Endothelial cell of umbilical vein (primary cell): ENCODE measurements at regions not wholly inside any gene's neighbourhood (a gene's known extent, or its start where the extent isn't known, plus 50 kb on each side); places are given as distances from the start of the nearest gene placed in this dataset.

Source experiments
- BruUV-seq: library from RNA; stranded (reverse); fragments of 400-500 nt; replicated peaks from 2 replicates; lab custom pipeline; 2021; lab: Mats Ljungman, UMichigan
- CTCF ChIA-PET: fragments of 300-600, 350-600 bp; sonication (Branson Sonifier 250); formaldehyde crosslinking; loops from one replicate; lab custom pipeline; 2021; ENCODE audit warnings: antibody characterized with exemption, inconsistent platforms; lab: Charles Lee
- POLR2A ChIA-PET: fragments of 300-600, 350-600 bp; sonication (Branson Sonifier 250); formaldehyde crosslinking; loops from one replicate; lab custom pipeline; 2021; ENCODE audit warnings: antibody characterized with exemption, inconsistent platforms; lab: Charles Lee
- DNase-seq: peaks from one replicate; pipeline ENCODE4 v3.0.0-alpha.2; 2011; ENCODE audit warnings: low read depth, low spot score
- FAIRE-seq: peaks from 2 replicates; lab custom pipeline; 2011; peaks lifted over from hg19 to GRCh38; lab: Jason Lieb, UNC
- H2AFZ ChIP-seq: 2 replicates; pipeline ENCODE4 v1.6.0; 2012; ENCODE audit warnings: low read depth, low read length, control low read depth, inconsistent platforms
- H3K27ac ChIP-seq: 2 replicates; pipeline ENCODE4 v1.5.1; 2011; ENCODE audit warnings: low read depth, mild to moderate bottlenecking, control low read depth, low read length, moderate library complexity; ENCODE audit not compliant: insufficient read depth
- H3K27me3 ChIP-seq, 2 experiments: 2 replicates each; pipeline versions ENCODE4 v1.6.0 to v1.6.1; 2011; ENCODE audit warnings: low read length in 2 of 2, mixed read lengths in 1 of 2; ENCODE audit not compliant: control insufficient read depth in 2 of 2, insufficient read depth in 2 of 2
- H3K36me3 ChIP-seq, 2 experiments: 2 replicates in 1 of 2; 3 replicates in 1 of 2; pipeline ENCODE4 v1.5.1; 2011; ENCODE audit warnings: low read length in 2 of 2, mild to moderate bottlenecking in 1 of 2, moderate library complexity in 1 of 2; ENCODE audit not compliant: control insufficient read depth in 2 of 2, insufficient read depth in 2 of 2; ENCODE audit errors: extremely low read depth in 1 of 2
- H3K4me1 ChIP-seq: 3 replicates; pipeline ENCODE4 v1.5.1; 2011; ENCODE audit warnings: mild to moderate bottlenecking, low read length; ENCODE audit not compliant: control insufficient read depth, insufficient read depth; ENCODE audit errors: extremely low read depth
- H3K4me2 ChIP-seq: 2 replicates; pipeline ENCODE4 v1.6.1; 2011; ENCODE audit warnings: low read length, control low read depth, mixed read lengths; ENCODE audit not compliant: insufficient read depth
- H3K4me3 ChIP-seq, 3 experiments: fragments of 200-600 bp in 1 of 3; sonication (generic), shearing (Covaris generic) in 1 of 3; replicated peaks in 1 of 3; 2 replicates each; pipeline ENCODE4 v1.5.1; 2011 to 2016; ENCODE audit warnings: control low read depth in 3 of 3, low read length in 3 of 3, mild to moderate bottlenecking in 2 of 3, inconsistent platforms in 1 of 3, low read depth in 1 of 3, moderate library complexity in 1 of 3; ENCODE audit not compliant: insufficient read depth in 1 of 3
- H3K79me2 ChIP-seq: 2 replicates; pipeline ENCODE4 v1.6.0; 2012; ENCODE audit warnings: low read length, inconsistent platforms; ENCODE audit not compliant: control insufficient read depth, insufficient read depth
- H3K9ac ChIP-seq: replicated peaks from 2 replicates; pipeline ENCODE3; 2011; ENCODE audit warnings: low read length, control low read depth; ENCODE audit not compliant: insufficient read depth; ENCODE audit errors: extremely low read depth
- H3K9me1 ChIP-seq: replicated peaks from 3 replicates; pipeline ENCODE4 v1.6.0; 2011; ENCODE audit warnings: mild to moderate bottlenecking, low read length; ENCODE audit not compliant: control insufficient read depth, insufficient read depth; ENCODE audit errors: extremely low read depth
- H3K9me3 ChIP-seq: replicated peaks from 2 replicates; pipeline ENCODE4 v1.5.1; 2012; ENCODE audit warnings: low read length, inconsistent platforms; ENCODE audit not compliant: control insufficient read depth, insufficient read depth
- H4K20me1 ChIP-seq: replicated peaks from 2 replicates; pipeline ENCODE3; 2011; ENCODE audit warnings: mild to moderate bottlenecking, low read length; ENCODE audit not compliant: control insufficient read depth, insufficient read depth; ENCODE audit errors: extremely low read depth
- CTCF ChIP-seq, 2 donors: IDR thresholded peaks; 1 replicate in 1 of 2; 2 replicates in 1 of 2; pipeline ENCODE4 v1.5.1; 2011; ENCODE audit warnings: low read length in 2 of 2, mild to moderate bottlenecking in 2 of 2, moderate library complexity in 2 of 2, control low read depth in 1 of 2, inconsistent platforms in 1 of 2, low read depth in 1 of 2; ENCODE audit not compliant: insufficient read depth in 1 of 2; ENCODE audit errors: extremely low read depth in 1 of 2
- EZH2 ChIP-seq: IDR thresholded peaks from 2 replicates; pipeline ENCODE4 v1.6.1; 2012; ENCODE audit warnings: borderline replicate concordance, low read depth, mild to moderate bottlenecking, moderate library complexity, low read length, inconsistent platforms; ENCODE audit not compliant: severe bottlenecking
- FOS ChIP-seq: IDR thresholded peaks from 2 replicates; pipeline ENCODE4 v1.6.1; 2011; ENCODE audit warnings: mild to moderate bottlenecking, low read length, moderate library complexity, borderline replicate concordance; ENCODE audit not compliant: insufficient read depth
- GATA2 ChIP-seq: IDR thresholded peaks from 2 replicates; pipeline ENCODE4 v1.7.0; 2011; ENCODE audit warnings: low read depth, mild to moderate bottlenecking, moderate library complexity, mixed read lengths, low read length; ENCODE audit not compliant: insufficient read length, insufficient read depth
- JUN ChIP-seq: IDR thresholded peaks from 2 replicates; pipeline ENCODE4 v1.6.1; 2011; ENCODE audit warnings: borderline replicate concordance, low read depth; ENCODE audit not compliant: insufficient read length, insufficient read depth
- MYC ChIP-seq: IDR thresholded peaks from one replicate; pipeline ENCODE4 v1.6.1; 2011; ENCODE audit warnings: mild to moderate bottlenecking, low read depth, low read length
- POLR2A ChIP-seq: IDR thresholded peaks from 2 replicates; pipeline ENCODE4 v1.6.1; 2012; ENCODE audit warnings: low read depth, mild to moderate bottlenecking, control low read depth, low read length
- POLR2AphosphoS5 ChIP-seq: IDR thresholded peaks from 2 replicates; pipeline ENCODE4 v1.6.1; 2012; ENCODE audit warnings: low read depth, mild to moderate bottlenecking, control low read depth, low read length, moderate library complexity; ENCODE audit not compliant: insufficient read depth
- dilution Hi-C: fragments of 300-500 bp; cut with MboI; formaldehyde crosslinking; loops from one replicate; pipeline ENCODE4 v1.15.0; 2019; ENCODE audit warnings: low sequenced_read_pairs; ENCODE audit not compliant: extremely low pct_ligation_motif_present
- intact Hi-C: fragments of 100-400 bp; cut with micrococcal nuclease; formaldehyde crosslinking; loops from one replicate; pipeline ENCODE4 v1.10.0; 2022
- TF ChIP-seq, protein P1 (sequence below): IDR thresholded peaks from 2 replicates; pipeline ENCODE4 v1.6.1; 2011; ENCODE audit not compliant: insufficient read depth, insufficient read length

DNA sequence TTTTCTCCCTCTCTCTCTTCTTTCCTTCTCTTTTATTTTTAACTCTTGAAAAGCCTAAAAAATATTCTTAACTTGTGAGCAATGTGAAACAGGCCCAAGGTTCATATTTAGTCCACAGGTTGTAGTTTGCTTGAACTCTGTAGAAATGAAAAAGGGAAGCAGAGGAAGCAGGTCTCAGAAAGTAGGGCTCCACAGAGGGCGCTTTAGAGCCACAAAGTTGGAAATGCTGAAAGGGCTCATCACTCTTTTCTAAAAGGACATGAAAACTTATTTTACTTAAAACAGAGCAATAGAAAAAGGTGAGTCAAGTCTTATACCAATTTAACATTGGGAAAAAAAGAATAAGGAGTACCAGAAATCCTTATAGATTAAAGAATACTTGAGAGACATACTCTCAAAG, 247.0 kb downstream of the USP25 start:
- H3K27ac ChIP-seq: no peak overlapping the region
- no peaks in the 10 kb centered on the region for H3K4me1 ChIP-seq
- no TSS peak for BruUV-seq
- H3K4me2 ChIP-seq: no peak overlapping the region
- POLR2A ChIA-PET: no interaction called here
- dilution Hi-C loops: no loop called here
- H3K9me1 ChIP-seq: no peaks in the 10 kb centered on the region
- no peaks in the 10 kb centered on the region for H3K36me3 ChIP-seq
- no peak overlapping the region for H2AFZ ChIP-seq
- no peaks in the 10 kb centered on the region for H4K20me1 ChIP-seq
- DNase-seq (peak; percentile 45), FAIRE-seq (peak; percentile 80)
- CTCF ChIA-PET: interaction anchor here (0.6 to 1.3 kb wide), 11 partner anchors 10 to 366 kb away, joined by 3 to 5 read pairs (median 3); no protein-coding TSS in a partner anchor
- H3K27me3 ChIP-seq: no peaks in the 10 kb centered on the region
- TF ChIP-seq POLR2A: no peak
- no peak for TF ChIP-seq EZH2
- no peak for TF ChIP-seq POLR2AphosphoS5
- TF ChIP-seq CTCF (IDR thresholded peaks at IDR 0.05; ENCODE audit: extremely low read depth in 1 of 2, insufficient read depth in 1 of 2, low read depth in 1 of 2, low read length in 2 of 2): peak; percentile 22 to 43
- H3K79me2 ChIP-seq: no peaks in the 10 kb centered on the region
- no peaks in the 10 kb centered on the region for H3K9me3 ChIP-seq
- no peak overlapping the region for H3K9ac ChIP-seq
- H3K4me3 ChIP-seq: no peak overlapping the region
- intact Hi-C loops: no loop called here

GRCh38 chr21:15978215-15978738, 248.5 kb downstream of the USP25 start:
- FAIRE-seq: no peak
- Histone ChIP-seq H2AFZ (peak overlapping the region; percentile 31), H4K20me1 (no peaks in the 10 kb centered on the region), H3K4me1 (no peaks in the 10 kb centered on the region), H3K4me2 (no peak overlapping the region), H3K9ac (no peak overlapping the region), H3K9me1 (no peaks in the 10 kb centered on the region), H3K36me3 (no peaks in the 10 kb centered on the region), H3K4me3 (no peak overlapping the region), H3K79me2 (no peaks in the 10 kb centered on the region), H3K27ac (no peak overlapping the region), H3K27me3 (no peaks in the 10 kb centered on the region), H3K9me3 (no peaks in the 10 kb centered on the region)
- DNase-seq: no peak
- dilution Hi-C loops: no loop called here
- ChIA-PET POLR2A (no interaction called here), CTCF (interaction anchor here (1.0 to 1.4 kb wide), 4 partner anchors 9 to 25 kb away, joined by 3 to 4 read pairs (median 4); no protein-coding TSS in a partner anchor)
- no TSS peak for BruUV-seq
- intact Hi-C loops: no loop called here
- TF ChIP-seq CTCF (IDR thresholded peaks at IDR 0.05; ENCODE audit: extremely low read depth in 1 of 2, insufficient read depth in 1 of 2, low read depth in 1 of 2, low read length in 2 of 2) (no peak), MYC (no peak), EZH2 (no peak), GATA2 (no peak), JUN (no peak), FOS (no peak), POLR2AphosphoS5 (no peak), POLR2A (no peak)
- TF ChIP-seq, protein P1, sequence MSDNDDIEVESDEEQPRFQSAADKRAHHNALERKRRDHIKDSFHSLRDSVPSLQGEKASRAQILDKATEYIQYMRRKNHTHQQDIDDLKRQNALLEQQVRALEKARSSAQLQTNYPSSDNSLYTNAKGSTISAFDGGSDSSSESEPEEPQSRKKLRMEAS: no peak
